GM23338 (cell line): ENCODE measurements at regions not wholly inside any gene's neighbourhood (a gene's known extent, or its start where the extent isn't known, plus 50 kb on each side); places are given as distances from the start of the nearest gene placed in this dataset.

Experiments
- CREB1 ChIP-seq: fragments of 250-450 bp; sonication (Bioruptor Pico); IDR thresholded peaks from 2 replicates; pipeline ENCODE4 v1.5.0; 2020; ENCODE audit warnings: low read depth, mild to moderate bottlenecking, moderate library complexity
- EZH2 ChIP-seq: fragments of 200-600 bp; sonication (generic); IDR thresholded peaks from one replicate; pipeline ENCODE4 v1.8.0; 2017; ENCODE audit warnings: antibody characterized with exemption, mild to moderate bottlenecking, low read depth; ENCODE audit not compliant: unreplicated experiment
- EZH2phosphoT487 ChIP-seq: fragments of 200-600 bp; sonication (generic); IDR thresholded peaks from one replicate; pipeline ENCODE4 v1.8.1; 2018; ENCODE audit warnings: antibody characterized with exemption; ENCODE audit not compliant: unreplicated experiment
- POLR2AphosphoS5 ChIP-seq: IDR thresholded peaks from 2 replicates; pipeline ENCODE4 v1.6.1; 2016; ENCODE audit warnings: antibody characterized with exemption, low read depth
- TF ChIP-seq, protein P1 (sequence below), 2 experiments: fragments of 200-600 bp in 1 of 2; sonication (generic) in 1 of 2; conservative IDR thresholded peaks; 2 replicates each; pipeline versions ENCODE4 v1.5.1 to v1.6.1; 2016 to 2017; ENCODE audit warnings: antibody characterized with exemption in 2 of 2, low read depth in 2 of 2, mild to moderate bottlenecking in 2 of 2, moderate library complexity in 1 of 2
- TF ChIP-seq, protein P2 (sequence below): IDR thresholded peaks from one replicate; pipeline ENCODE4 v1.6.1; 2018; ENCODE audit warnings: antibody characterized with exemption; ENCODE audit not compliant: unreplicated experiment

DNA sequence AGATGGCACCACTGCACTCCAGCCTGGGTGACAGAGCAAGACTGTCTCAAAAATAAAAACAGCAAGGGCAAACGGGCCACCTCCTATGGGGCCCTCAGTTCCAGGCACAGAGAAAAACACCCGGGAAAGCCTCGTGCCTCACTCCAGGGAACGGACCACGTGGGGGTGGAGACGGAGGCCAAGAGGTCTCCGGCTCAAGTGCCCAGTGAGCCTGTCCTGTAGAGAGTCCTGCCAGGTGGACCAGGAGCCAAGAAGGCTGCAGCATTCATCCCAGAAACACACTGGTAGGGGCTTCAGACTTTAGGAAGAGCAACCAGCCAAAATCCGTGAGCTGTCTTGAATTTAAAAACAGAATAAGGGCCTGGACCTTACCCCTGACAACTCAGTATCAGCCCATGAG lies 63.8 kb downstream of the C5orf15 start:
- TF ChIP-seq, protein P1, sequence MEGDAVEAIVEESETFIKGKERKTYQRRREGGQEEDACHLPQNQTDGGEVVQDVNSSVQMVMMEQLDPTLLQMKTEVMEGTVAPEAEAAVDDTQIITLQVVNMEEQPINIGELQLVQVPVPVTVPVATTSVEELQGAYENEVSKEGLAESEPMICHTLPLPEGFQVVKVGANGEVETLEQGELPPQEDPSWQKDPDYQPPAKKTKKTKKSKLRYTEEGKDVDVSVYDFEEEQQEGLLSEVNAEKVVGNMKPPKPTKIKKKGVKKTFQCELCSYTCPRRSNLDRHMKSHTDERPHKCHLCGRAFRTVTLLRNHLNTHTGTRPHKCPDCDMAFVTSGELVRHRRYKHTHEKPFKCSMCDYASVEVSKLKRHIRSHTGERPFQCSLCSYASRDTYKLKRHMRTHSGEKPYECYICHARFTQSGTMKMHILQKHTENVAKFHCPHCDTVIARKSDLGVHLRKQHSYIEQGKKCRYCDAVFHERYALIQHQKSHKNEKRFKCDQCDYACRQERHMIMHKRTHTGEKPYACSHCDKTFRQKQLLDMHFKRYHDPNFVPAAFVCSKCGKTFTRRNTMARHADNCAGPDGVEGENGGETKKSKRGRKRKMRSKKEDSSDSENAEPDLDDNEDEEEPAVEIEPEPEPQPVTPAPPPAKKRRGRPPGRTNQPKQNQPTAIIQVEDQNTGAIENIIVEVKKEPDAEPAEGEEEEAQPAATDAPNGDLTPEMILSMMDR (conservative IDR thresholded peaks at IDR 0.05; ENCODE audit: low read depth in 2 of 2), result no peak
- TF ChIP-seq EZH2 (no peak), CREB1 (CRISPR knock-in tag) (no peak), EZH2phosphoT487 (no peak), POLR2AphosphoS5 (no peak)
- TF ChIP-seq, protein P2, sequence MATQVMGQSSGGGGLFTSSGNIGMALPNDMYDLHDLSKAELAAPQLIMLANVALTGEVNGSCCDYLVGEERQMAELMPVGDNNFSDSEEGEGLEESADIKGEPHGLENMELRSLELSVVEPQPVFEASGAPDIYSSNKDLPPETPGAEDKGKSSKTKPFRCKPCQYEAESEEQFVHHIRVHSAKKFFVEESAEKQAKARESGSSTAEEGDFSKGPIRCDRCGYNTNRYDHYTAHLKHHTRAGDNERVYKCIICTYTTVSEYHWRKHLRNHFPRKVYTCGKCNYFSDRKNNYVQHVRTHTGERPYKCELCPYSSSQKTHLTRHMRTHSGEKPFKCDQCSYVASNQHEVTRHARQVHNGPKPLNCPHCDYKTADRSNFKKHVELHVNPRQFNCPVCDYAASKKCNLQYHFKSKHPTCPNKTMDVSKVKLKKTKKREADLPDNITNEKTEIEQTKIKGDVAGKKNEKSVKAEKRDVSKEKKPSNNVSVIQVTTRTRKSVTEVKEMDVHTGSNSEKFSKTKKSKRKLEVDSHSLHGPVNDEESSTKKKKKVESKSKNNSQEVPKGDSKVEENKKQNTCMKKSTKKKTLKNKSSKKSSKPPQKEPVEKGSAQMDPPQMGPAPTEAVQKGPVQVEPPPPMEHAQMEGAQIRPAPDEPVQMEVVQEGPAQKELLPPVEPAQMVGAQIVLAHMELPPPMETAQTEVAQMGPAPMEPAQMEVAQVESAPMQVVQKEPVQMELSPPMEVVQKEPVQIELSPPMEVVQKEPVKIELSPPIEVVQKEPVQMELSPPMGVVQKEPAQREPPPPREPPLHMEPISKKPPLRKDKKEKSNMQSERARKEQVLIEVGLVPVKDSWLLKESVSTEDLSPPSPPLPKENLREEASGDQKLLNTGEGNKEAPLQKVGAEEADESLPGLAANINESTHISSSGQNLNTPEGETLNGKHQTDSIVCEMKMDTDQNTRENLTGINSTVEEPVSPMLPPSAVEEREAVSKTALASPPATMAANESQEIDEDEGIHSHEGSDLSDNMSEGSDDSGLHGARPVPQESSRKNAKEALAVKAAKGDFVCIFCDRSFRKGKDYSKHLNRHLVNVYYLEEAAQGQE, result no peak
